ENCODE measurements at regions not wholly inside any gene's neighbourhood (a gene's known extent, or its start where the extent isn't known, plus 50 kb on each side); places are given as distances from the start of the nearest gene placed in this dataset.

DNA sequence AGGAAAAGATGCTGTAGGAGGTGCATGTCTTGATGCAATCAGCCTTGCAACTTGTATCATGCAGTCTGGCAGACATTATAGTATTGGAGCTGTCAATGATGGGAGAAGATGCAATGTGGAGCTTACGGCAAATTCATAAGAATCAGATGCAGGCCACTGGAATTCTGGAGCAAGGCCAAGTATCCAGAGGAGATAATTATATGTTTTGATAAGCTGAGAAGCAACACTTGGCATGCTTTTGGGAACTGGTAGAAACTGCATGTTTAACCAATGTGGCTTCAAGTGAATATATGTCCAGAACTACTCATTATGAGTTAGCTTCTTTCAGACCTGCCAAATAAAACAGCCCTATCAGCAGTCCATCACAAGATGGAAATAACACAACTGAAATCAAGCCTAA, 249.1 kb upstream of the PPFIA2 start:
- H3K4me3 ChIP-seq (ENCODE audit: low read depth, low read length), result no peak overlapping the region
- no peak for DNase-seq (ENCODE audit: low read depth)
- TF ChIP-seq, protein P1, sequence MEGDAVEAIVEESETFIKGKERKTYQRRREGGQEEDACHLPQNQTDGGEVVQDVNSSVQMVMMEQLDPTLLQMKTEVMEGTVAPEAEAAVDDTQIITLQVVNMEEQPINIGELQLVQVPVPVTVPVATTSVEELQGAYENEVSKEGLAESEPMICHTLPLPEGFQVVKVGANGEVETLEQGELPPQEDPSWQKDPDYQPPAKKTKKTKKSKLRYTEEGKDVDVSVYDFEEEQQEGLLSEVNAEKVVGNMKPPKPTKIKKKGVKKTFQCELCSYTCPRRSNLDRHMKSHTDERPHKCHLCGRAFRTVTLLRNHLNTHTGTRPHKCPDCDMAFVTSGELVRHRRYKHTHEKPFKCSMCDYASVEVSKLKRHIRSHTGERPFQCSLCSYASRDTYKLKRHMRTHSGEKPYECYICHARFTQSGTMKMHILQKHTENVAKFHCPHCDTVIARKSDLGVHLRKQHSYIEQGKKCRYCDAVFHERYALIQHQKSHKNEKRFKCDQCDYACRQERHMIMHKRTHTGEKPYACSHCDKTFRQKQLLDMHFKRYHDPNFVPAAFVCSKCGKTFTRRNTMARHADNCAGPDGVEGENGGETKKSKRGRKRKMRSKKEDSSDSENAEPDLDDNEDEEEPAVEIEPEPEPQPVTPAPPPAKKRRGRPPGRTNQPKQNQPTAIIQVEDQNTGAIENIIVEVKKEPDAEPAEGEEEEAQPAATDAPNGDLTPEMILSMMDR (conservative IDR thresholded peaks at IDR 0.05; ENCODE audit: low read depth, low read length), result no peak

GRCh38 chr12:81998761-81999378, 239.7 kb upstream of the PPFIA2 start:
- DNase-seq (ENCODE audit: low read depth), result peak; percentile 30
- H3K4me3 ChIP-seq (ENCODE audit: low read depth, low read length), result no peak overlapping the region
- TF ChIP-seq, protein P1 (conservative IDR thresholded peaks at IDR 0.05; ENCODE audit: low read depth, low read length), result no peak

- peak; percentile 15 for DNase-seq (ENCODE audit: low read depth)
- no peak overlapping the region for H3K4me3 ChIP-seq (ENCODE audit: low read depth, low read length)
- TF ChIP-seq, protein P1 (conservative IDR thresholded peaks at IDR 0.05; ENCODE audit: low read depth, low read length), result peak; percentile 66
These were observed 233.3 kb upstream of the PPFIA2 start for GRCh38 chr12:81992461-81992860.

GRCh38 chr12:81991868-81992267, 232.7 kb upstream of the PPFIA2 start:
- TF ChIP-seq, protein P1 (conservative IDR thresholded peaks at IDR 0.05; ENCODE audit: low read depth, low read length), result no peak
- H3K4me3 ChIP-seq (ENCODE audit: low read depth, low read length), result no peak overlapping the region
- no peak for DNase-seq (ENCODE audit: low read depth)

GRCh38 chr12:81988362-81988761, 229.2 kb upstream of the PPFIA2 start:
- no peak for DNase-seq (ENCODE audit: low read depth)
- H3K4me3 ChIP-seq (ENCODE audit: low read depth, low read length), result no peak overlapping the region
- TF ChIP-seq, protein P1 (conservative IDR thresholded peaks at IDR 0.05; ENCODE audit: low read depth, low read length), result no peak

DNA sequence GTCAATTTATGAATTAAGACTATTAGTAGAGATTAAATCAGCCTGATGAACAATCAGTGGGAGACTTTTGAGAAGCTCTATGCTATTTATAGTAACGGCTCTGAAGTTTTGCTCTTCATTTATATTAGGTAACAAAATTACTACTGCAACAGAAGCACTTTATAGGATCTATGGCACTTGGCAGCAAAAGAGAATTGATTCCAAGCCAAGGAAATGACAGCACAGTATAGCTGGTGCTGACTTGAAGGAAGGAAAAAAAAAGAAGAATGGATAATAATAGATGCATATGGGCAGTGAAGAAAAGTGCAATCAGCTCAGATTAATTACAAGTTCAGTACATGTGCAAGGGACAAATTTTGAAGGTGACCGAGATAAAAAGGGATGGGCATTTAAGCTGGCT, 228.2 kb upstream of the PPFIA2 start:
- no peak for DNase-seq (ENCODE audit: low read depth)
- H3K4me3 ChIP-seq (ENCODE audit: low read depth, low read length), result no peak overlapping the region
- TF ChIP-seq, protein P1 (conservative IDR thresholded peaks at IDR 0.05; ENCODE audit: low read depth, low read length), result no peak

DNA sequence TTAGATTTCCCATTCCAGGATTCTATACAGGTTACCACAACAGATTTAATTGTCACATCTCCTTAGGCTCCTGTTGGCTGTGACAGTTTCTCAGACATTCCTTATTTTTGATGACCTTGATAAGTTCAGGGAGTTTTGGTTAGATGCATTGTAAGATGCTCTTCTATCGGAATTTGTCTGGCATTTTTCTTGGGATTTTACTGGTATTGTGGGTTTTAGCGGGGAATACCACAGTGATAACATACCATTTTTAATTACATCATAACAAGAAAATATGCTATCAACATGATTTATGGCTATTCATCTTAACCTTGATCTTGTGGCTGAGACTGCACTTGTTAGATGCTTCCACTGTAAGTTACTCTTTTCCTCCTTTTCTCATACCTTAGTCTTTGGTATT, 217.5 kb upstream of the PPFIA2 start:
- no peak for DNase-seq (ENCODE audit: low read depth)
- H3K4me3 ChIP-seq (ENCODE audit: low read depth, low read length), result no peak overlapping the region
- TF ChIP-seq, protein P1 (conservative IDR thresholded peaks at IDR 0.05; ENCODE audit: low read depth, low read length), result no peak

Data from epithelial cell of proximal tubule (primary cell).